H1 (cell line): ENCODE measurements at regions not wholly inside any gene's neighbourhood (a gene's known extent, or its start where the extent isn't known, plus 50 kb on each side); places are given as distances from the start of the nearest gene placed in this dataset.

Experiments
- CTCF ChIA-PET: fragments of 300-600 bp; sonication (Branson Sonifier 250); formaldehyde crosslinking; loops from one replicate; lab custom pipeline; 2021; ENCODE audit not compliant: partially characterized antibody; lab: Charles Lee
- POLR2A ChIA-PET: fragments of 300-600 bp; sonication (Branson Sonifier 250); formaldehyde crosslinking; loops from one replicate; lab custom pipeline; 2021; ENCODE audit warnings: inconsistent platforms; ENCODE audit not compliant: partially characterized antibody; lab: Charles Lee
- DNase-seq, 2 experiments: peaks; one replicate each; pipeline versions ENCODE4 v3.0.0 to v3.0.0-alpha.2; 2010 to 2022; ENCODE audit warnings: low spot score in 2 of 2, low read depth in 1 of 2, mixed read lengths in 1 of 2
- FAIRE-seq: peaks from 2 replicates; lab custom pipeline; 2011; peaks lifted over from hg19 to GRCh38; lab: Jason Lieb, UNC
- H2AFZ ChIP-seq: 2 replicates; pipeline ENCODE4 v1.8.1; 2012; ENCODE audit warnings: low read length, inconsistent platforms
- H2AK5ac ChIP-seq: 2 replicates; pipeline ENCODE4 v1.6.1; 2013; ENCODE audit warnings: low read depth, low read length
- H2BK120ac ChIP-seq: replicated peaks from 2 replicates; pipeline ENCODE3; 2013; ENCODE audit warnings: low read depth, low read length, inconsistent platforms
- H2BK12ac ChIP-seq: 2 replicates; pipeline ENCODE4 v1.6.1; 2013; ENCODE audit warnings: low read depth, low read length
- H2BK15ac ChIP-seq: 2 replicates; pipeline ENCODE4 v1.6.1; 2013; ENCODE audit warnings: low read length
- H2BK20ac ChIP-seq: 2 replicates; pipeline ENCODE4 v1.6.1; 2013; ENCODE audit warnings: low read length
- H2BK5ac ChIP-seq: 2 replicates; pipeline ENCODE4 v1.6.1; 2013; ENCODE audit warnings: low read depth, low read length
- H3K14ac ChIP-seq: 2 replicates; pipeline ENCODE4 v1.6.1; 2013; ENCODE audit warnings: inconsistent platforms; ENCODE audit not compliant: insufficient read length
- H3K18ac ChIP-seq: 2 replicates; pipeline ENCODE4 v1.6.1; 2013; ENCODE audit warnings: low read length; ENCODE audit errors: extremely low read depth
- H3K23ac ChIP-seq: 2 replicates; pipeline ENCODE4 v1.6.1; 2013; ENCODE audit warnings: inconsistent platforms; ENCODE audit not compliant: insufficient read length
- H3K23me2 ChIP-seq: 2 replicates; pipeline ENCODE4 v1.6.1; 2013; ENCODE audit warnings: low read depth, low read length
- H3K27ac ChIP-seq: 2 replicates; pipeline ENCODE4 v1.6.1; 2011; ENCODE audit warnings: low read depth, low read length, inconsistent platforms
- H3K27me3 ChIP-seq, 4 experiments: replicated peaks in 1 of 4; 1 replicate in 1 of 4; 2 replicates in 3 of 4; pipeline versions ENCODE4 v1.6.1 to v1.8.1; 2011 to 2013; ENCODE audit warnings: low read length in 3 of 4, mild to moderate bottlenecking in 3 of 4, inconsistent platforms in 2 of 4, mixed read lengths in 2 of 4, moderate library complexity in 1 of 4; ENCODE audit not compliant: control insufficient read depth in 3 of 4, insufficient read depth in 3 of 4; ENCODE audit errors: extremely low read depth in 1 of 4
- H3K36me3 ChIP-seq, 4 experiments: 2 replicates each; pipeline versions ENCODE4 v1.6.1 to v1.8.1; 2011 to 2013; ENCODE audit warnings: mild to moderate bottlenecking in 4 of 4, low read length in 3 of 4, moderate library complexity in 2 of 4, control low read depth in 1 of 4, inconsistent platforms in 1 of 4; ENCODE audit not compliant: insufficient read depth in 4 of 4, control insufficient read depth in 2 of 4
- H3K4ac ChIP-seq: replicated peaks from 2 replicates; pipeline ENCODE3; 2013; ENCODE audit warnings: low read length, low read depth, mixed read lengths, inconsistent platforms; ENCODE audit not compliant: insufficient read length
- H3K4me1 ChIP-seq, 4 experiments: replicated peaks in 1 of 4; 1 replicate in 1 of 4; 2 replicates in 3 of 4; pipeline versions ENCODE4 v1.6.1 to v1.8.1; 2011 to 2013; ENCODE audit warnings: low read length in 3 of 4, inconsistent platforms in 2 of 4, mixed read lengths in 1 of 4; ENCODE audit not compliant: insufficient read depth in 4 of 4, control insufficient read depth in 3 of 4
- H3K4me2 ChIP-seq, 2 experiments: 2 replicates each; pipeline versions ENCODE4 v1.6.1 to v1.8.1; 2011 to 2013; ENCODE audit warnings: low read depth in 2 of 2, low read length in 2 of 2, control low read depth in 1 of 2, inconsistent platforms in 1 of 2, mild to moderate bottlenecking in 1 of 2; ENCODE audit not compliant: insufficient read depth in 1 of 2
- H3K4me3 ChIP-seq, 4 experiments: fragments of 200-600, 300-600 bp in 1 of 4; sonication (generic), shearing (Covaris generic), sonication (Bioruptor Twin) in 1 of 4; 2 replicates each; pipeline versions ENCODE4 v1.5.1 to v1.8.1; 2011 to 2016; ENCODE audit warnings: low read length in 4 of 4, low read depth in 3 of 4, control low read depth in 2 of 4, inconsistent platforms in 2 of 4, mild to moderate bottlenecking in 2 of 4, mixed read lengths in 1 of 4, moderate library complexity in 1 of 4; ENCODE audit not compliant: insufficient read depth in 2 of 4; ENCODE audit errors: extremely low read depth in 1 of 4
- H3K56ac ChIP-seq: replicated peaks from 2 replicates; pipeline ENCODE3; 2013; ENCODE audit warnings: low read depth, mild to moderate bottlenecking, mixed read lengths, low read length, inconsistent platforms; ENCODE audit not compliant: insufficient read length
- H3K79me1 ChIP-seq: 2 replicates; pipeline ENCODE4 v1.6.1; 2013; ENCODE audit warnings: low read depth, low read length, control low read depth
- H3K79me2 ChIP-seq, 2 experiments: 2 replicates each; pipeline versions ENCODE4 v1.6.1 to v1.8.1; 2012 to 2013; ENCODE audit warnings: low read length in 2 of 2, mild to moderate bottlenecking in 2 of 2, inconsistent platforms in 1 of 2; ENCODE audit not compliant: insufficient read depth in 2 of 2, control insufficient read depth in 1 of 2
- H3K9ac ChIP-seq, 4 experiments: replicated peaks in 1 of 4; 1 replicate in 1 of 4; 2 replicates in 3 of 4; pipeline versions ENCODE4 v1.6.1 to v1.8.1; 2011 to 2013; ENCODE audit warnings: low read depth in 3 of 4, low read length in 3 of 4, control low read depth in 2 of 4, mild to moderate bottlenecking in 2 of 4, moderate library complexity in 2 of 4, inconsistent platforms in 1 of 4; ENCODE audit errors: extremely low read depth in 1 of 4
- H3K9me3 ChIP-seq, 2 experiments: 2 replicates each; pipeline versions ENCODE4 v1.6.1 to v1.8.1; 2012 to 2013; ENCODE audit warnings: mild to moderate bottlenecking in 2 of 2, moderate library complexity in 2 of 2, control low read depth in 1 of 2, inconsistent platforms in 1 of 2, low read depth in 1 of 2, low read length in 1 of 2, mixed read lengths in 1 of 2; ENCODE audit not compliant: insufficient read depth in 2 of 2
- H4K20me1 ChIP-seq, 2 experiments: replicated peaks in 1 of 2; 2 replicates each; pipeline versions ENCODE3 to v1.8.1; 2011 to 2013; ENCODE audit warnings: inconsistent platforms in 2 of 2, low read length in 2 of 2, mild to moderate bottlenecking in 1 of 2; ENCODE audit not compliant: insufficient read depth in 2 of 2, control insufficient read depth in 1 of 2
- H4K5ac ChIP-seq: 2 replicates; pipeline ENCODE4 v1.6.1; 2013; ENCODE audit warnings: low read length, low read depth, mixed read lengths, inconsistent platforms; ENCODE audit not compliant: insufficient read length
- H4K8ac ChIP-seq: 2 replicates; pipeline ENCODE4 v1.8.0; 2013; ENCODE audit warnings: mild to moderate bottlenecking, moderate library complexity, low read length, inconsistent platforms; ENCODE audit not compliant: insufficient read depth; ENCODE audit errors: extremely low read depth
- H4K91ac ChIP-seq: replicated peaks from 2 replicates; pipeline ENCODE3; 2013; ENCODE audit warnings: low read length, mixed read lengths, inconsistent platforms; ENCODE audit not compliant: insufficient read length
- ASH2L ChIP-seq: fragments of 200-600, 300-600 bp; sonication (generic); IDR thresholded peaks from one replicate; pipeline ENCODE4 v1.7.1; 2017; ENCODE audit warnings: low read length
- CHD1 ChIP-seq: IDR thresholded peaks from 2 replicates; pipeline ENCODE4 v1.6.1; 2012; ENCODE audit warnings: low read depth, low read length, improper control_type of control experiment
- EGR1 ChIP-seq: IDR thresholded peaks from 2 replicates; pipeline ENCODE4 v1.6.1; 2011; ENCODE audit warnings: low read depth, low read length, borderline replicate concordance
- GTF2F1 ChIP-seq: IDR thresholded peaks from 2 replicates; pipeline ENCODE4 v1.6.1; 2012; ENCODE audit warnings: low read depth, low read length, improper control_type of control experiment, borderline replicate concordance
- NRF1 ChIP-seq: IDR thresholded peaks from 2 replicates; pipeline ENCODE4 v1.6.1; 2011; ENCODE audit warnings: mild to moderate bottlenecking, low read depth, low read length, improper control_type of control experiment
- POLR2AphosphoS5 ChIP-seq: IDR thresholded peaks from 2 replicates; pipeline ENCODE4 v1.6.1; 2011; ENCODE audit warnings: low read depth, low read length
- POU5F1 ChIP-seq: IDR thresholded peaks from 2 replicates; pipeline ENCODE4 v1.6.1; 2011; ENCODE audit warnings: low read depth, mild to moderate bottlenecking, low read length, moderate library complexity
- SAP30 ChIP-seq: fragments of 300-600 bp; sonication (generic); IDR thresholded peaks from 2 replicates; pipeline ENCODE4 v1.7.1; 2012; ENCODE audit warnings: low read length, moderate library complexity, mild to moderate bottlenecking, inconsistent platforms; ENCODE audit not compliant: insufficient read depth, insufficient replicate concordance
- SP2 ChIP-seq: IDR thresholded peaks from 2 replicates; pipeline ENCODE4 v1.6.1; 2012; ENCODE audit warnings: mild to moderate bottlenecking, low read length, inconsistent platforms
- TBP ChIP-seq: IDR thresholded peaks from 2 replicates; pipeline ENCODE4 v1.6.1; 2011; ENCODE audit warnings: low read depth, low read length, improper control_type of control experiment
- USF2 ChIP-seq: IDR thresholded peaks from 2 replicates; pipeline ENCODE4 v1.6.1; 2011; ENCODE audit warnings: low read length, improper control_type of control experiment
- YY1 ChIP-seq: IDR thresholded peaks from 2 replicates; pipeline ENCODE4 v1.6.1; 2011; ENCODE audit warnings: low read depth, mild to moderate bottlenecking, low read length
- ZNF274 ChIP-seq: IDR thresholded peaks from 2 replicates; pipeline ENCODE4 v1.7.0; 2012; ENCODE audit warnings: low read length, borderline replicate concordance; ENCODE audit errors: extremely low read depth
- WGBS, 2 experiments: shearing (Covaris generic) in 1 of 2; methylation state at CpG; one replicate each; pipeline versions ENCODE4 v1.1.6 to v1.1.7; 2013 to 2015; ENCODE audit warnings: low lambda C conversion rate in 2 of 2, mixed read lengths in 2 of 2, inconsistent platforms in 1 of 2, low coverage in 1 of 2, missing lambda C conversion rate in 1 of 2; ENCODE audit not compliant: insufficient replicate concordance in 2 of 2, insufficient coverage in 1 of 2, insufficient read length in 1 of 2; ENCODE audit errors: extremely low coverage in 1 of 2, missing lambda C conversion rate in 1 of 2; 5-methylcytosine and 5-hydroxymethylcytosine counted together

GRCh38 chr16:79914961-79915720 lies 314.6 kb upstream of the MAF start:
- Histone ChIP-seq H4K5ac (no peak overlapping the region), H3K4me3 (no peak overlapping the region), H3K79me2 (no peaks in the 10 kb centered on the region), H4K20me1 (no peaks in the 10 kb centered on the region), H2BK20ac (no peak overlapping the region), H3K9me3 (no peaks in the 10 kb centered on the region), H3K79me1 (no peaks in the 10 kb centered on the region), H3K27ac (no peak overlapping the region), H2AFZ (no peak overlapping the region), H3K23me2 (no peaks in the 10 kb centered on the region; the same call in 1 of the 2 replicates), H3K56ac (no peak overlapping the region), H3K18ac (no peak overlapping the region), H3K4ac (no peak overlapping the region), H2BK120ac (no peak overlapping the region), H3K36me3 (no peaks in the 10 kb centered on the region), H3K23ac (no peak overlapping the region), H3K9ac (no peak overlapping the region), H3K27me3 (no peaks in the 10 kb centered on the region), H2BK15ac (no peak overlapping the region), H3K4me2 (no peak overlapping the region), H2BK5ac (no peak overlapping the region), H3K4me1 (peaks cover 0 to 4% (median 2%) of the 10 kb centered on the region in 4 experiments; a peak in 2 of 7 replicates), H4K91ac (no peak overlapping the region), H4K8ac (no peak overlapping the region), H3K14ac (no peak overlapping the region), H2BK12ac (no peak overlapping the region), H2AK5ac (no peak overlapping the region)
- ChIA-PET CTCF (interaction anchor here (0.6 kb wide), 1 partner anchor 9 kb away, joined by 5 read pairs; no protein-coding TSS in a partner anchor), POLR2A (no interaction called here)
- DNase-seq (no peak), FAIRE-seq (no peak)
- 94% methylated on average over 5 of the region's 5 CpGs; no CpG with 5 or more reads in 1 of the 2 experiments for WGBS, 2 experiments
- TF ChIP-seq POU5F1 = no peak
- TF ChIP-seq CHD1 = no peak
- no peak for TF ChIP-seq SAP30
- TF ChIP-seq ZNF274 = no peak
- TF ChIP-seq POLR2AphosphoS5 = no peak
- no peak for TF ChIP-seq TBP
- no peak for TF ChIP-seq SP2
- TF ChIP-seq USF2 = no peak
- TF ChIP-seq GTF2F1 = no peak
- TF ChIP-seq NRF1 = no peak
- no peak for TF ChIP-seq YY1
- no peak for TF ChIP-seq EGR1
- TF ChIP-seq ASH2L = no peak
